GM12891 (cell line): ENCODE measurements at regions not wholly inside any gene's neighbourhood (a gene's known extent, or its start where the extent isn't known, plus 50 kb on each side); places are given as distances from the start of the nearest gene placed in this dataset.

Experiments
- PAX5 ChIP-seq: IDR thresholded peaks from 2 replicates; pipeline ENCODE4 v1.6.1; 2011; ENCODE audit warnings: low read length, moderate library complexity, mild to moderate bottlenecking; ENCODE audit not compliant: insufficient read depth, severe bottlenecking
- POLR2A ChIP-seq: IDR thresholded peaks from 2 replicates; pipeline ENCODE4 v1.6.1; 2011; ENCODE audit warnings: low read depth, low read length, control low read depth

GRCh38 chr4:57220172-57220571 lies 110.0 kb upstream of the IGFBP7 start:
- TF ChIP-seq PAX5 (no peak), POLR2A (no peak)
